HG03432 (cell line): ENCODE measurements at regions not wholly inside any gene's neighbourhood (a gene's known extent, or its start where the extent isn't known, plus 50 kb on each side); places are given as distances from the start of the nearest gene placed in this dataset.
"Not testable (repeated sequence)": the region's sequence is repeated elsewhere in the genome, so short reads cannot be mapped to it uniquely, and the experiment has no call there.

Source experiments
- ATAC-seq: cut with Tn5 transposase; IDR thresholded peaks from one replicate; pipeline ENCODE4 v1.9.1; 2021; ENCODE audit warnings: mild to moderate bottlenecking, moderate library complexity; ENCODE audit not compliant: unreplicated experiment

DNA sequence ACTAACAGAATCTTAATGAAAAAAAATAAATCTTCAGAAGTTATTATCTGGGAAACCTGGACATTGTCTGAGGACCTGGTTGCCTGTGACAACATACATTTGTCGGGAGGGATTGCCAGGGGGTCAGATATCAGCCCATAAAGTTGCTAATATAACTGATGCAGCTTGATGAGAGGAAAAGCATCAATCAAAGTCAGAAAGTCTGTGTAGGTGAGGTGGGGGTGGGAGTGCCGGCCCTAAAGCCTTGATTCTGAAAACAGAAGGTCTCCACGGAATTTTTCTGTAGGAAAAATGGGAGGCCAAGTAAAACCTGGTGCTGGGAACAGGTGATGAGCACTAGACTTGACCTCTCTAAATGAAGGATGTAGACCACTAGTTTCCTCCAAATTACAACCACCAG is 281.8 kb downstream of the FGFR2 start:
- ATAC-seq, result no peak

GRCh38 chr10:121317374-121317773 is 280.9 kb downstream of the FGFR2 start:
- no peak for ATAC-seq

DNA sequence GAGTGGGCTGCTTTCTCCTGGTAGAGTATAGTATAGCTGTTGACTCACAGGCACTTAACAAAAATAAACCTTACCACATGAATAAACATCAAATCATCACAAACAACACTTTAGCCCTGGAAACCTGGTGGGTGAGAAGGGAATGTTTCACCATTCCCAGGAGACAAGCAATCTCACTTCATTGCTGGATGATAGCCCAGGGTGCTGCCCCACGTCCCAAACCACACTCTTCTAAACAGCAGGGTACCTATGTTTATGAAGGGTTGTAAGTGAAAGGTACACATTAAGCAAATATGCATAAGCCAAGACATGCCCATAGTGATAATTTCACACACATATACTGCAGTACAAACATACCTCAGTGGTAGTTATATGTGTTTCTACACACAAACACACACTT is 276.2 kb downstream of the FGFR2 start:
- ATAC-seq, result no peak

DNA sequence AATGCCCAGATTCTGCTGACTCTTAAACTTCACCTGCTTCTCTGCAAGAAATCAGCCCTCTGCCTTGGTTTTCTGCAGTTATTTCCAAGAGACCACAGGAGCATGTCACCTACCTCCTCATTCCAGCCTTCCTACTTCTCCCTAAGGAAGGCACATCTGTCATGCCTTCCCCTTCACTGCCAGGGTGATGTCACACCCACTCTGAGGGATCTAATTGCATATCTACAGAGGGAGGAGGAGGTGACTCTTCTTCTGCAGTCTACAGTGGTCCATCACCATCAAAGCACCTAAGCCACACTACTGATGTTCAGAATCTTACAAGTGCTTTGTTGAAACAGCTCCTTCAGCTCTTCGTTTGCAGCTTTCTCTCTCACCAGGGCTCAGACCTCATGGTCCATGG is 275.5 kb downstream of the FGFR2 start:
- no peak for ATAC-seq

- no peak for ATAC-seq
Measured at GRCh38 chr10:121323443-121323842, 274.8 kb downstream of the FGFR2 start.

DNA sequence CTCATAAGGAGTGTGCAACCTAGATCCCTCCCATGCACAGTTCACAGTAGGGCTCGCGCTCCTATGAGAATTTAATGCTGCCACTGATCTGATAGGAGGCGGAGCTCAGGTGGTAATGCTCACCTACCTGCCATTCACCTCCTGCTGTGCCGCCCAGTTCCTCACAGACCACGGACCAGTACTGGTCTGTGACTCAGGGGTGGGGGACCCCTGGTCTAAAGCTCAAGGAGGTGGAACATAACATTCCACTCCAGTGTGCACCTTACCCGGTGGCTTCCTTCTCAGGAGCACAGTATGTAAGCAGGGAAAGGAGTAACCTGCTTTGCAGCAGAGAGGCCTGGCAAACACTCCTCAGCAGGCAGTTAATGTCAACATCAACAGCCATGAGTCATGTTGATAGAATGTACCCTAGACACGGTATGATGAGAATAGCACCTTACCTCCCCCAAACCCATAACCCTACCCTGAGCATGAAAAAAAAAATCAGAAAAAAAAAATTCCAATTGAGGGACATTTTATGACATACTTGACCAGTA is 273.5 kb downstream of the FGFR2 start:
- ATAC-seq, result no peak

GRCh38 chr10:121325490-121326231 is 272.6 kb downstream of the FGFR2 start:
- ATAC-seq, result no peak

GRCh38 chr10:121326905-121327304 is 271.3 kb downstream of the FGFR2 start:
- ATAC-seq, result no peak

DNA sequence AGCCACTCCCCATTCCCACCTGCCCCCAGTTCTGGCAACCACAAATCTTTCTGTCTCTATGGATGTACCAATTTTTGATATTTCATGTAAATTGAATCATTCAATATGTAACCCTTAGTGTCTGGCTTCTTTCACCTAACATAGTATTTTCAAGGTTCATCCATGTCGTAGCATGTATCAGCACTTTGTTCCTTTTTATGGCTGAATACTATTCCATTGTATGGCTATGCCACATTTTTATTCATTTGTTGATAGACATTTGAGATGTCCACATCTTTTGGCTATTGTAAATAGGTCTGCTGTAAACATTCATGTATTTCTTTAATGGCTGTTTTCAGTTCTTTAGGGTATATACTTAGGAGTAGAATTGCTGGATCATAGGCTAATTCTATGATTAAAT is 270.5 kb downstream of the FGFR2 start:
- ATAC-seq, result no peak

GRCh38 chr10:121329631-121330030 is 268.6 kb downstream of the FGFR2 start:
- not testable (repeated sequence) for ATAC-seq

DNA sequence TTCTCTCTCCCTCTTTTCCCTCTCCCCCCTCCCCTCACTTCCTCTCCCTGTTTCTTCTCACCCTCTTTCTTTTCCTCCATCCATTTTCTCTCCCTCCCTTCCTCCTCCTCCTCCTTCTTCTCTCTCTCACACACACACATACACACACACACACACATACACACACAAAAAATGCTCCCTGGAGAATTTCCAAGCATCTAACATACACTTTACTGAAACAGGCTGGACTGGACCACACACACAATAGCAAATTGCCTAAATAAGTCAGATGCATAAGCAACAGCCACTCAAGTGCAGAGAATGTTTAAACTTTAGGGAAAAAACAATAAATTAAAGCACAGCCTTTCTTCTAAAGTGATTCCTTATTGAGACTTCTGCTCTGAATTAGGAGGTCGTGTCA is 267.7 kb downstream of the FGFR2 start:
- no peak for ATAC-seq

GRCh38 chr10:121332353-121332752 is 265.9 kb downstream of the FGFR2 start:
- no peak for ATAC-seq

- no peak for ATAC-seq
Measured at GRCh38 chr10:121332829-121333765, 265.1 kb downstream of the FGFR2 start.

DNA sequence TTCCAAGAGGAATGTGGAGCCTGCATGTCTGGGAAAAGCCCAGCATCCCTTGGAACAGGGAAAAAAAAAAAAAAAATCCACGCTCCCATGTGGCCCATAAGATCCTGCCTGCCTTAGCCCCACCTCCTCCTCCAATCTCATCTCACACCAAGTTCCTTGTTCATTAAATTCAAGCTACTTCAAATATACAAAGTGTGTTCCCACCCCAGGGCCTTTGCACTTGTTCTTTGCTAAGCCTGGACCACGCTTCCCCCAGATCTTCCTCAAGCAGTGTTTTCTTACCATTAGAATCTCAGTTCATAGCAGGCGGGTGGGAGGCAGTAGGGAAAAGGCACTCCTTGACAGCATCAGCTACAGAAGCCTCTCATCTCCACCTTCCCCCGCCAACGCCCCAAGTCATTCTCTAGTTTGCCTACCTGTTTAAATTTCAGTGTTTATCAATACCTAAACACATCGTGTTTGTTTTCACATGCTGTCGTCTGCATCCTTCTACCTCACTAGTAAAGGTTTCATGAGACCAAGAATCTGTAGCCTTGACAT is 262.8 kb downstream of the FGFR2 start:
- ATAC-seq, result no peak

DNA sequence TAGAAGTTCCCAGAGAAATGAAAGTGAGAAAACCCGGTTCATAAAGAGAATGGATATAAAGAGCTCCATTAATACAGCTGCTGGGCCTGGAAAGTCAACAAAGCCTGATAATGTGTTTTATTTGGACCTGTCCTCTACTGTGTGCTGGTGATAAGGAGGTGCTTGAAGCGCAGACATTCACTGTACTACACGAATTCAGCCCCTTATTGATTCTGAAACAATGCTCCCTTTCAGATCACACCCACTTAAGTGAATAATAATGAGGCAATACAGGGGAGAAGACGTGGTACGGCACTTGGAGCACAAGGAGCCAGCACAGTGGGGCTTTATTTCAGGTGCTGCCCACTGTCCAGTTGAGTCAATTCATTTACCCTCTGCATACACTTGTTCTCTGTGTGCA is 260.8 kb downstream of the FGFR2 start:
- no peak for ATAC-seq

DNA sequence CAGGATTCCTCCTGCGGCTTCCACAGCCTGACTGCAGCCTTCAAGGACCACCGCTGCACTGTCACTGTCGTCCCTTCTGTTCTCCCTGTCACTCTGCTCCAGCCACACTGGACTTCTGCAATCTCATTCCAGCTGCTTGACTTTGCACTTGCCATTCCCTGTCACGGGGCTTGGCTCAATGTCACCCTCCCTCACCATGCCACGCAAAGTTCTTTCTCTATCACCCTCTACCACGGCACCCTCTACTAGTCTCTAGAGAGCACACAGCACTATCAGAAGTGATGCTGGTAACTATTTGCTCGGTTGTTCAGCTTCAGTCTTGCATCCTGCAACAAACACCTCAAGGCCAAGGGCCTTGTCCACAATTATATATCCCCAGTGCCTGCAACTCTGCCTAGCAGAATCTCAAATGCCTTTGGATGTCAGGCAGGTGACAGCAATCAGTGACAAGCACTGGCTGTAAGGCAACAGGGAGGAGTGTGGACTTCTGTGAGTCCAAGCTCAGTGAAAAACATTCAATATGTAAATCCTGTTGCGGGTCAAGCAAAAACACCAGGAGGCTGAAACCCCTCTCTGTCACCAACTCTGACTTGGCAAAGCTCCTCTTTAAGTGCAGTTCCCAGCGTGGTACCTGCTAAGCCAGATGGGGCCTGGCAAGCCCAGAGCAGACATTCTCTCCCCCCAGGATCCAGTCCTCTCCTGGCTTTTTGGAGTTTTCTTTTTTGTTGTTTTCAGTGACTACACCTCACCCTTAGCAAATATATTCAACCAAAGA is 259.9 kb downstream of the FGFR2 start:
- ATAC-seq, result no peak

GRCh38 chr10:121339114-121339513 is 259.1 kb downstream of the FGFR2 start:
- no peak for ATAC-seq

GRCh38 chr10:121340271-121340831 is 257.9 kb downstream of the FGFR2 start:
- ATAC-seq, result no peak

DNA sequence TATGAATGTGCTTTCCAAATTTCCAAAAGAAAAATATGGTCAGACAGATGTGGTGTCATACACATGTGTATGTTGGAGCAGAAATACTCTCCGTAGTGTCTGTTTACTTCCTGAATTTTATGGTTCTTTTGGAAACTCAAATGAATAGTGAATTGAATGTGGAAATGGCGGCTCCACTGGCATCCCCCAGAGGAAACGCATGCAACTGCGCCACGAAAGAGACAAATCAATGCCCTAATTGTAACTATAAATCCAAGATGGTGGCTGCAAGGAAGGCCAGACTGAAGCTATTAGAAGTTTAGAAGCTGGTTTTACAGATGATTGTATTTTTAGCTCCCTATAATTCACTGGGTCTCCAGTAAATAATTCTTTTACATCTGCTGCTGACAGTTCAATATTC is 246.7 kb downstream of the FGFR2 start:
- ATAC-seq, result no peak

DNA sequence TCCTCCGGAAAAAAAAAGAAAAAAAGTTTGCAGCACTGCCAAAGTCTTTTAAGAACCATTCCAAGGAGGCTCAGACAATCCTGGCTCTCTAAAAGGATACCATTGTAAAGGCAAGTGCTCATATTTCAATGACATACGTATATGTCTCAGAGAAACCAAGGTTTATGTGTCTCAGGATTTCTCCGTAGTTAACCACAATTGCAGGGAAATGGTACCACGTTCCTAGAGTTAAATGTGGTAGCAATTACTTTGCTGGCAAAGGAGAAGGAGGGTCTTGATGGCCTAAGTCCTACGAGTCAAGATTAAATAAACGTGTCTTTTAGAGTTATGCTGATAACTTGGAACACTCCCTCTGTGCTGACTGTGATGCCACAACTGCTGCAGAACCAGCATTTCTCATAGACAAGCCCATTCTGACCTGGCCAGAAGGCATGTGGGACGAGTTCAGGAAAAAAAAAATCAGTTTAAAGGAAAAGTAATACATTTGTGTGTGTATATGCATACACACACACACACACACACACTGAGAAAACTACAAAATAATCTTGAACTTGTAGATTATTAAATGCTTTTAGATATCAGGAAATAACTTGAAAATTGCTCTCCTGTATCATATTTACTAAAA is 245.9 kb downstream of the FGFR2 start:
- no peak for ATAC-seq
